Thyroid gland (tissue), 4 donors: ENCODE measurements at regions not wholly inside any gene's neighbourhood (a gene's known extent, or its start where the extent isn't known, plus 50 kb on each side); places are given as distances from the start of the nearest gene placed in this dataset.

Experiments
- POLR2A ChIP-seq, 2 donors: fragments of 450-650 bp; IDR thresholded peaks; one replicate each; pipeline ENCODE4 v1.6.1; 2017; ENCODE audit warnings: antibody characterized with exemption in 2 of 2, mild to moderate bottlenecking in 2 of 2, moderate library complexity in 1 of 2
- TF ChIP-seq, protein P1 (sequence below), 6 experiments: fragments of 200-600 bp in 3 of 6; fragments of 450-650 bp in 3 of 6; sonication (generic) in 3 of 6; IDR thresholded peaks; one replicate each; pipeline ENCODE4 v1.5.1; 2016 to 2019; ENCODE audit warnings: antibody characterized with exemption in 6 of 6, mild to moderate bottlenecking in 2 of 6, inconsistent platforms in 1 of 6, moderate library complexity in 1 of 6

GRCh38 chr2:138950486-138950885 lies 170.3 kb upstream of the NXPH2 start:
- TF ChIP-seq, protein P1, sequence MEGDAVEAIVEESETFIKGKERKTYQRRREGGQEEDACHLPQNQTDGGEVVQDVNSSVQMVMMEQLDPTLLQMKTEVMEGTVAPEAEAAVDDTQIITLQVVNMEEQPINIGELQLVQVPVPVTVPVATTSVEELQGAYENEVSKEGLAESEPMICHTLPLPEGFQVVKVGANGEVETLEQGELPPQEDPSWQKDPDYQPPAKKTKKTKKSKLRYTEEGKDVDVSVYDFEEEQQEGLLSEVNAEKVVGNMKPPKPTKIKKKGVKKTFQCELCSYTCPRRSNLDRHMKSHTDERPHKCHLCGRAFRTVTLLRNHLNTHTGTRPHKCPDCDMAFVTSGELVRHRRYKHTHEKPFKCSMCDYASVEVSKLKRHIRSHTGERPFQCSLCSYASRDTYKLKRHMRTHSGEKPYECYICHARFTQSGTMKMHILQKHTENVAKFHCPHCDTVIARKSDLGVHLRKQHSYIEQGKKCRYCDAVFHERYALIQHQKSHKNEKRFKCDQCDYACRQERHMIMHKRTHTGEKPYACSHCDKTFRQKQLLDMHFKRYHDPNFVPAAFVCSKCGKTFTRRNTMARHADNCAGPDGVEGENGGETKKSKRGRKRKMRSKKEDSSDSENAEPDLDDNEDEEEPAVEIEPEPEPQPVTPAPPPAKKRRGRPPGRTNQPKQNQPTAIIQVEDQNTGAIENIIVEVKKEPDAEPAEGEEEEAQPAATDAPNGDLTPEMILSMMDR (IDR thresholded peaks at IDR 0.05): no peak
- no peak for TF ChIP-seq POLR2A (IDR thresholded peaks at IDR 0.05)
